ENCODE measurements at regions not wholly inside any gene's neighbourhood (a gene's known extent, or its start where the extent isn't known, plus 50 kb on each side); places are given as distances from the start of the nearest gene placed in this dataset.

GRCh38 chr2:74071426-74071825 is 76.3 kb downstream of the BOLA3 start:
- CTCF ChIA-PET, result interaction anchor here (1.0 kb wide), 1 partner anchor 248 kb away, joined by 3 read pairs; no protein-coding TSS in a partner anchor
- Histone ChIP-seq H3K27me3 (ENCODE audit: control insufficient read depth, insufficient read depth, low read length) (no peaks in the 10 kb centered on the region), H3K9me3 (ENCODE audit: control insufficient read depth, insufficient read depth, low read length) (no peaks in the 10 kb centered on the region), H3K4me3 (ENCODE audit: low read depth, low read length) (no peak overlapping the region), H3K27ac (ENCODE audit: low read depth, low read length) (no peak overlapping the region)
- no peak for TF ChIP-seq CTCF (IDR thresholded peaks at IDR 0.05; ENCODE audit: low read depth, low read length)
- POLR2A ChIA-PET, result no interaction called here
- no peak for DNase-seq (ENCODE audit: low read depth, low spot score)

GRCh38 chr2:74072565-74072964 is 75.1 kb downstream of the BOLA3 start:
- Histone ChIP-seq H3K4me3 (ENCODE audit: low read depth, low read length) (no peak overlapping the region), H3K27me3 (ENCODE audit: control insufficient read depth, insufficient read depth, low read length) (no peaks in the 10 kb centered on the region), H3K27ac (ENCODE audit: low read depth, low read length) (no peak overlapping the region), H3K9me3 (ENCODE audit: control insufficient read depth, insufficient read depth, low read length) (no peaks in the 10 kb centered on the region)
- ChIA-PET POLR2A (no interaction called here), CTCF (no interaction called here)
- no peak for TF ChIP-seq CTCF (IDR thresholded peaks at IDR 0.05; ENCODE audit: low read depth, low read length)
- no peak for DNase-seq (ENCODE audit: low read depth, low spot score)

GRCh38 chr2:74074487-74074886 is 73.2 kb downstream of the BOLA3 start:
- H3K9me3 ChIP-seq (ENCODE audit: control insufficient read depth, insufficient read depth, low read length), result no peaks in the 10 kb centered on the region
- DNase-seq (ENCODE audit: low read depth, low spot score), result no peak
- no peak overlapping the region for H3K27ac ChIP-seq (ENCODE audit: low read depth, low read length)
- POLR2A ChIA-PET, result no interaction called here
- CTCF ChIA-PET, result interaction anchor here (0.7 kb wide), 1 partner anchor 330 kb away, joined by 8 read pairs; no protein-coding TSS in a partner anchor
- no peak overlapping the region for H3K4me3 ChIP-seq (ENCODE audit: low read depth, low read length)
- TF ChIP-seq CTCF (IDR thresholded peaks at IDR 0.05; ENCODE audit: low read depth, low read length), result no peak
- no peaks in the 10 kb centered on the region for H3K27me3 ChIP-seq (ENCODE audit: control insufficient read depth, insufficient read depth, low read length)

GRCh38 chr2:74076074-74076470 is 71.6 kb downstream of the BOLA3 start:
- no peak overlapping the region for H3K4me3 ChIP-seq (ENCODE audit: low read depth, low read length)
- H3K27me3 ChIP-seq (ENCODE audit: control insufficient read depth, insufficient read depth, low read length), result no peaks in the 10 kb centered on the region
- H3K27ac ChIP-seq (ENCODE audit: low read depth, low read length), result no peak overlapping the region
- POLR2A ChIA-PET, result no interaction called here
- no peak for DNase-seq (ENCODE audit: low read depth, low spot score)
- CTCF ChIA-PET, result no interaction called here
- TF ChIP-seq CTCF (IDR thresholded peaks at IDR 0.05; ENCODE audit: low read depth, low read length), result no peak
- H3K9me3 ChIP-seq (ENCODE audit: control insufficient read depth, insufficient read depth, low read length), result no peaks in the 10 kb centered on the region

GRCh38 chr2:74077636-74078035 is 70.1 kb downstream of the BOLA3 start:
- Histone ChIP-seq H3K27me3 (ENCODE audit: control insufficient read depth, insufficient read depth, low read length) (no peaks in the 10 kb centered on the region), H3K9me3 (ENCODE audit: control insufficient read depth, insufficient read depth, low read length) (no peaks in the 10 kb centered on the region), H3K27ac (ENCODE audit: low read depth, low read length) (no peak overlapping the region), H3K4me3 (ENCODE audit: low read depth, low read length) (no peak overlapping the region)
- TF ChIP-seq CTCF (IDR thresholded peaks at IDR 0.05; ENCODE audit: low read depth, low read length), result no peak
- POLR2A ChIA-PET, result no interaction called here
- CTCF ChIA-PET, result interaction anchor here (1.6 kb wide), 1 partner anchor 253 kb away, joined by 4 read pairs; no protein-coding TSS in a partner anchor
- DNase-seq (ENCODE audit: low read depth, low spot score), result no peak
